HepG2 (cell line): ENCODE measurements at regions not wholly inside any gene's neighbourhood (a gene's known extent, or its start where the extent isn't known, plus 50 kb on each side); places are given as distances from the start of the nearest gene placed in this dataset.

ENCODE experiments used
- ATAC-seq: fragments of 200-7000 bp; cut with Tn5 transposase; 3 replicates; pipeline ENCODE4 v1.9.1; 2020; ENCODE audit warnings: mild to moderate bottlenecking, moderate library complexity
- BruUV-seq: library from RNA; stranded (reverse); fragments of 400-500 nt; replicated peaks from 2 replicates; lab custom pipeline; 2021; lab: Mats Ljungman, UMichigan
- CTCF ChIA-PET: fragments of 300-600 bp; formaldehyde crosslinking; extraction: SDS; loops from one replicate; lab custom pipeline; 2021; ENCODE audit warnings: low total read pairs, inconsistent platforms, low intra/inter-chr PET ratio; lab: Yijun Ruan, JAX
- POLR2A ChIA-PET: fragments of 350-600 bp; sonication (Branson Sonifier 250); formaldehyde crosslinking; loops from one replicate; lab custom pipeline; 2020; ENCODE audit warnings: antibody characterized with exemption, inconsistent platforms; lab: Yijun Ruan, JAX
- DNase-seq: peaks from one replicate; pipeline ENCODE4 v3.0.0-alpha.2; 2015; ENCODE audit warnings: low spot score
- FAIRE-seq: peaks from 3 replicates; lab custom pipeline; 2011; peaks lifted over from hg19 to GRCh38; lab: Jason Lieb, UNC
- H2AFZ ChIP-seq: one replicate; pipeline ENCODE4 v1.6.1; 2011; ENCODE audit warnings: low read length, inconsistent platforms
- H3K27ac ChIP-seq: fragments of 300-600 bp; 3 replicates; pipeline ENCODE4 v1.8.0; 2011; ENCODE audit warnings: mixed run types, mild to moderate bottlenecking, mixed read lengths, low read length, inconsistent platforms; ENCODE audit not compliant: insufficient read depth; ENCODE audit errors: extremely low read length
- H3K27me3 ChIP-seq, 2 experiments: fragments of 200-600 bp in 1 of 2; 2 replicates in 1 of 2; 3 replicates in 1 of 2; pipeline versions ENCODE4 v1.6.0 to v1.8.0; 2011; ENCODE audit warnings: low read length in 2 of 2, mild to moderate bottlenecking in 2 of 2, moderate library complexity in 2 of 2, inconsistent platforms in 1 of 2; ENCODE audit not compliant: insufficient read depth in 2 of 2, control insufficient read depth in 1 of 2
- H3K36me3 ChIP-seq, 2 experiments: fragments of 200-600 bp in 1 of 2; replicated peaks in 1 of 2; 2 replicates in 1 of 2; 3 replicates in 1 of 2; pipeline versions ENCODE4 v1.5.1 to v1.8.0; 2011; ENCODE audit warnings: low read length in 2 of 2, inconsistent platforms in 1 of 2; ENCODE audit not compliant: insufficient read depth in 2 of 2, control insufficient read depth in 1 of 2
- H3K4me1 ChIP-seq: 2 replicates; pipeline ENCODE4 v1.5.1; 2012; ENCODE audit warnings: low read length, inconsistent platforms; ENCODE audit not compliant: insufficient read depth
- H3K4me2 ChIP-seq: 2 replicates; pipeline ENCODE4 v1.6.0; 2011; ENCODE audit warnings: low read depth, low read length, inconsistent platforms
- H3K4me3 ChIP-seq, 3 experiments: fragments of 200-600 bp in 1 of 3; sonication (generic), shearing (Covaris generic) in 1 of 3; replicated peaks in 1 of 3; 2 replicates each; pipeline ENCODE4 v1.5.1; 2011 to 2016; ENCODE audit warnings: low read length in 3 of 3, inconsistent platforms in 2 of 3, low read depth in 2 of 3, mild to moderate bottlenecking in 2 of 3, control low read depth in 1 of 3, mixed read lengths in 1 of 3; ENCODE audit not compliant: insufficient read depth in 1 of 3
- H3K79me2 ChIP-seq: one replicate; pipeline ENCODE4 v1.6.1; 2011; ENCODE audit warnings: low read length, inconsistent platforms; ENCODE audit not compliant: insufficient read depth
- H3K9ac ChIP-seq: 2 replicates; pipeline ENCODE4 v1.6.0; 2011; ENCODE audit warnings: mild to moderate bottlenecking, low read depth, low read length, inconsistent platforms; ENCODE audit not compliant: insufficient read depth
- H3K9me3 ChIP-seq: 2 replicates; pipeline ENCODE4 v1.5.1; 2012; ENCODE audit warnings: mild to moderate bottlenecking, low read length
- H4K20me1 ChIP-seq: 2 replicates; pipeline ENCODE4 v1.6.0; 2011; ENCODE audit warnings: inconsistent platforms, mild to moderate bottlenecking, low read length, moderate library complexity; ENCODE audit not compliant: insufficient read depth
- ATF1 ChIP-seq: IDR thresholded peaks from 2 replicates; pipeline ENCODE4 v1.6.1; 2016; ENCODE audit warnings: mild to moderate bottlenecking, control low read depth
- CCDC6 ChIP-seq: sonication (generic); formaldehyde crosslinking; IDR thresholded peaks from 2 replicates; pipeline ENCODE4 v1.8.1; 2022; ENCODE audit warnings: mild to moderate bottlenecking, missing genetic modification reagents, moderate library complexity
- DPF2 ChIP-seq: sonication (generic); formaldehyde crosslinking; IDR thresholded peaks from 2 replicates; pipeline ENCODE4 v1.4.0; 2020; ENCODE audit warnings: mild to moderate bottlenecking, low read depth, missing genetic modification reagents, borderline replicate concordance
- HINFP ChIP-seq: sonication (generic); formaldehyde crosslinking; IDR thresholded peaks from 2 replicates; pipeline ENCODE4 v1.4.0; 2020; ENCODE audit warnings: low read depth, mild to moderate bottlenecking, missing genetic modification reagents
- KLF16 ChIP-seq, 2 experiments: sonication (generic) in 1 of 2; formaldehyde crosslinking in 1 of 2; IDR thresholded peaks; 2 replicates each; pipeline versions ENCODE4 v1.6.1 to v1.8.0; 2016 to 2023; ENCODE audit warnings: missing genetic modification reagents in 2 of 2, missing compliant biosample characterization in 1 of 2
- MAF1 ChIP-seq: sonication (generic); formaldehyde crosslinking; IDR thresholded peaks from 2 replicates; pipeline ENCODE4 v1.5.0; 2020; ENCODE audit warnings: missing genetic modification reagents, borderline replicate concordance
- ONECUT2 ChIP-seq: sonication (generic); formaldehyde crosslinking; IDR thresholded peaks from 2 replicates; pipeline ENCODE4 v1.4.0; 2020; ENCODE audit warnings: missing genetic modification reagents
- SETDB1 ChIP-seq: sonication (generic); formaldehyde crosslinking; IDR thresholded peaks from 2 replicates; pipeline ENCODE4 v1.5.1; 2020; ENCODE audit warnings: missing genetic modification reagents, mild to moderate bottlenecking, borderline replicate concordance
- STAG1 ChIP-seq: sonication (generic); formaldehyde crosslinking; IDR thresholded peaks from 2 replicates; pipeline ENCODE4 v1.4.0; 2020; ENCODE audit warnings: missing genetic modification reagents
- XBP1 ChIP-seq: sonication (generic); formaldehyde crosslinking; IDR thresholded peaks from 2 replicates; pipeline ENCODE4 v1.5.0; 2020; ENCODE audit warnings: missing genetic modification reagents
- ZBTB26 ChIP-seq: IDR thresholded peaks from 2 replicates; pipeline ENCODE4 v1.6.1; 2016; ENCODE audit warnings: missing compliant biosample characterization, missing genetic modification reagents, borderline replicate concordance
- ZBTB3 ChIP-seq: sonication (generic); formaldehyde crosslinking; IDR thresholded peaks from 2 replicates; pipeline ENCODE4 v1.4.0; 2020; ENCODE audit warnings: low read depth, mild to moderate bottlenecking, moderate library complexity, missing genetic modification reagents, borderline replicate concordance
- ZNF264 ChIP-seq: sonication (generic); formaldehyde crosslinking; IDR thresholded peaks from 2 replicates; pipeline ENCODE4 v1.4.0; 2020; ENCODE audit warnings: missing genetic modification reagents
- ZNF660 ChIP-seq: sonication (generic); formaldehyde crosslinking; IDR thresholded peaks from 2 replicates; pipeline ENCODE4 v1.5.1; 2020; ENCODE audit warnings: mild to moderate bottlenecking, low read depth, missing genetic modification reagents, borderline replicate concordance
- WGBS: methylation state at CpG from one replicate; pipeline ENCODE4 v1.1.6; 2017; ENCODE audit warnings: low lambda C conversion rate; 5-methylcytosine and 5-hydroxymethylcytosine counted together
- in situ Hi-C: cut with HindIII; loops from 2 replicates; pipeline ENCODE4 v1.10.0; 2017; ENCODE audit warnings: low pct_unique_long_range_greater_than_20kb; ENCODE audit not compliant: extremely low pct_ligation_motif_present
- intact Hi-C: fragments of 100-400 bp; cut with micrococcal nuclease; formaldehyde crosslinking; loops from one replicate; pipeline ENCODE4 v1.10.0; 2022; ENCODE audit not compliant: unreplicated experiment

- Histone ChIP-seq H3K9me3 (no peaks in the 10 kb centered on the region), H3K27ac (no peak overlapping the region), H3K79me2 (no peaks in the 10 kb centered on the region), H3K27me3 (peaks cover 0 to 16% of the 10 kb centered on the region in 2 experiments; a peak in 2 of 5 replicates), H3K36me3 (no peaks in the 10 kb centered on the region), H3K4me3 (no peak overlapping the region), H3K9ac (no peak overlapping the region), H2AFZ (no peak overlapping the region), H4K20me1 (no peaks in the 10 kb centered on the region), H3K4me1 (no peaks in the 10 kb centered on the region), H3K4me2 (no peak overlapping the region)
- TF ChIP-seq STAG1 (CRISPR knock-in tag), result peak; percentile 41
- TF ChIP-seq ZNF264 (CRISPR knock-in tag), result no peak
- intact Hi-C loops (no loop called here), in situ Hi-C loops (loop anchor here (25.0 kb wide), 1 partner anchor 767 kb away; no protein-coding TSS in a partner anchor)
- CTCF ChIA-PET, result no interaction called here
- DNase-seq, result no peak
- no TSS peak for BruUV-seq
- 0% methylated on average over 3 of the region's 3 CpGs for WGBS
- FAIRE-seq, result no peak
- peak; percentile 40; the same call in 2 of the 3 replicates for ATAC-seq
- POLR2A ChIA-PET, result no interaction called here
These were observed 166.5 kb downstream of the AXIN2 start for GRCh38 chr17:65394811-65395472.

GRCh38 chr17:65393514-65393913 lies 167.9 kb downstream of the AXIN2 start:
- CTCF ChIA-PET, result no interaction called here
- FAIRE-seq, result no peak
- TF ChIP-seq STAG1 (CRISPR knock-in tag) (no peak), DPF2 (CRISPR knock-in tag) (no peak), MAF1 (no peak), KLF16 (CRISPR knock-in tag; IDR thresholded peaks at IDR 0.05) (no peak), SETDB1 (CRISPR knock-in tag) (no peak), ZNF660 (CRISPR knock-in tag) (no peak), ZBTB26 (no peak), ZBTB3 (CRISPR knock-in tag) (no peak), ONECUT2 (CRISPR knock-in tag) (no peak), ATF1 (CRISPR knock-in tag) (no peak), HINFP (CRISPR knock-in tag) (no peak), XBP1 (CRISPR knock-in tag) (no peak), CCDC6 (CRISPR knock-in tag) (no peak)

More at GRCh38 chr17:65393514-65393913, 167.9 kb downstream of the AXIN2 start:
- no peak for ATAC-seq
- H3K9ac ChIP-seq, result no peak overlapping the region
- no peaks in the 10 kb centered on the region for H3K36me3 ChIP-seq
- in situ Hi-C loops, result loop anchor here (25.0 kb wide), 1 partner anchor 769 kb away; no protein-coding TSS in a partner anchor
- intact Hi-C loops, result no loop called here
- peaks cover 0 to 16% of the 10 kb centered on the region in 2 experiments; a peak in 3 of 5 replicates for H3K27me3 ChIP-seq
- whole genome bisulfite sequencing, result 15% methylated on average over 4 of the region's 4 CpGs
- POLR2A ChIA-PET, result no interaction called here
- no peaks in the 10 kb centered on the region for H3K4me1 ChIP-seq
- no peak overlapping the region for H2AFZ ChIP-seq
- BruUV-seq, result no TSS peak
- no peak overlapping the region for H3K4me3 ChIP-seq
- no peak for DNase-seq
- no peak overlapping the region for H3K27ac ChIP-seq
- H3K9me3 ChIP-seq, result no peaks in the 10 kb centered on the region
- H4K20me1 ChIP-seq, result no peaks in the 10 kb centered on the region
- no peaks in the 10 kb centered on the region for H3K79me2 ChIP-seq
- no peak overlapping the region for H3K4me2 ChIP-seq
